ENCODE measurements at regions not wholly inside any gene's neighbourhood (a gene's known extent, or its start where the extent isn't known, plus 50 kb on each side); places are given as distances from the start of the nearest gene placed in this dataset.

- Histone ChIP-seq H3K4me1 (ENCODE audit: control insufficient read depth in 1 of 2, insufficient read depth in 2 of 2, low read length in 2 of 2) (peaks cover 0 to 22% of the 10 kb centered on the region in 2 experiments; a peak in 2 of 4 replicates), H4K20me1 (ENCODE audit: insufficient read depth) (no peaks in the 10 kb centered on the region), H3K9me3 (ENCODE audit: control insufficient read depth in 1 of 2, insufficient read depth in 1 of 2, low read depth in 1 of 2, low read length in 2 of 2) (no peaks in the 10 kb centered on the region), H3K4me3 (replicated peaks in 1 of 2; ENCODE audit: low read depth in 1 of 2, low read length in 2 of 2) (no peak overlapping the region), H3K36me3 (ENCODE audit: control insufficient read depth in 1 of 2, insufficient read depth in 2 of 2, low read length in 2 of 2) (no peaks in the 10 kb centered on the region), H2AFZ (ENCODE audit: low read depth, low read length, poor library complexity, severe bottlenecking) (no peak overlapping the region), H3K9me2 (ENCODE audit: insufficient read depth) (no peaks in the 10 kb centered on the region), H3K4me2 (ENCODE audit: low read length) (no peak overlapping the region), H3K79me2 (ENCODE audit: insufficient read depth, low read length) (no peaks in the 10 kb centered on the region), H3K27ac (ENCODE audit: low read depth, low read length) (no peak overlapping the region), H3K27me3 (ENCODE audit: insufficient read depth, low read length) (no peaks in the 10 kb centered on the region), H3K9ac (ENCODE audit: low read length) (no peak overlapping the region)
- CTCF ChIA-PET = no interaction called here
- BruUV-seq (replicated peaks) = no TSS peak
- TF ChIP-seq, protein P1, sequence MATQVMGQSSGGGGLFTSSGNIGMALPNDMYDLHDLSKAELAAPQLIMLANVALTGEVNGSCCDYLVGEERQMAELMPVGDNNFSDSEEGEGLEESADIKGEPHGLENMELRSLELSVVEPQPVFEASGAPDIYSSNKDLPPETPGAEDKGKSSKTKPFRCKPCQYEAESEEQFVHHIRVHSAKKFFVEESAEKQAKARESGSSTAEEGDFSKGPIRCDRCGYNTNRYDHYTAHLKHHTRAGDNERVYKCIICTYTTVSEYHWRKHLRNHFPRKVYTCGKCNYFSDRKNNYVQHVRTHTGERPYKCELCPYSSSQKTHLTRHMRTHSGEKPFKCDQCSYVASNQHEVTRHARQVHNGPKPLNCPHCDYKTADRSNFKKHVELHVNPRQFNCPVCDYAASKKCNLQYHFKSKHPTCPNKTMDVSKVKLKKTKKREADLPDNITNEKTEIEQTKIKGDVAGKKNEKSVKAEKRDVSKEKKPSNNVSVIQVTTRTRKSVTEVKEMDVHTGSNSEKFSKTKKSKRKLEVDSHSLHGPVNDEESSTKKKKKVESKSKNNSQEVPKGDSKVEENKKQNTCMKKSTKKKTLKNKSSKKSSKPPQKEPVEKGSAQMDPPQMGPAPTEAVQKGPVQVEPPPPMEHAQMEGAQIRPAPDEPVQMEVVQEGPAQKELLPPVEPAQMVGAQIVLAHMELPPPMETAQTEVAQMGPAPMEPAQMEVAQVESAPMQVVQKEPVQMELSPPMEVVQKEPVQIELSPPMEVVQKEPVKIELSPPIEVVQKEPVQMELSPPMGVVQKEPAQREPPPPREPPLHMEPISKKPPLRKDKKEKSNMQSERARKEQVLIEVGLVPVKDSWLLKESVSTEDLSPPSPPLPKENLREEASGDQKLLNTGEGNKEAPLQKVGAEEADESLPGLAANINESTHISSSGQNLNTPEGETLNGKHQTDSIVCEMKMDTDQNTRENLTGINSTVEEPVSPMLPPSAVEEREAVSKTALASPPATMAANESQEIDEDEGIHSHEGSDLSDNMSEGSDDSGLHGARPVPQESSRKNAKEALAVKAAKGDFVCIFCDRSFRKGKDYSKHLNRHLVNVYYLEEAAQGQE (IDR thresholded peaks at IDR 0.05; ENCODE audit: low read depth) = no peak
- TF ChIP-seq CEBPB (IDR thresholded peaks at IDR 0.05; ENCODE audit: low read depth) (no peak), EZH2 (IDR thresholded peaks at IDR 0.05) (no peak), EZH2phosphoT487 (IDR thresholded peaks at IDR 0.05; ENCODE audit: borderline replicate concordance) (no peak), POLR2A (IDR thresholded peaks at IDR 0.05; ENCODE audit: borderline replicate concordance, extremely low read depth, insufficient read depth, insufficient read length) (no peak), SRF (IDR thresholded peaks at IDR 0.05; ENCODE audit: low read depth) (no peak), SIN3A (IDR thresholded peaks at IDR 0.05; ENCODE audit: low read depth) (no peak), ZNF274 (IDR thresholded peaks at IDR 0.05; ENCODE audit: low read depth, low read length) (no peak), ZBTB33 (IDR thresholded peaks at IDR 0.05; ENCODE audit: extremely low read depth, insufficient replicate concordance, low read length) (no peak), JUND (IDR thresholded peaks at IDR 0.05) (no peak), POLR2AphosphoS5 (IDR thresholded peaks at IDR 0.05; ENCODE audit: low read depth, low read length) (no peak), SP1 (IDR thresholded peaks at IDR 0.05; ENCODE audit: low read depth) (no peak), ELF1 (IDR thresholded peaks at IDR 0.05; ENCODE audit: borderline replicate concordance, low read depth) (no peak), ZFX (IDR thresholded peaks at IDR 0.05) (no peak), TCF7L2 (IDR thresholded peaks at IDR 0.05; ENCODE audit: borderline replicate concordance, extremely low read depth, insufficient read depth, insufficient read length) (no peak), FOSL1 (IDR thresholded peaks at IDR 0.05; ENCODE audit: low read depth) (no peak)
- TF ChIP-seq, protein P2, sequence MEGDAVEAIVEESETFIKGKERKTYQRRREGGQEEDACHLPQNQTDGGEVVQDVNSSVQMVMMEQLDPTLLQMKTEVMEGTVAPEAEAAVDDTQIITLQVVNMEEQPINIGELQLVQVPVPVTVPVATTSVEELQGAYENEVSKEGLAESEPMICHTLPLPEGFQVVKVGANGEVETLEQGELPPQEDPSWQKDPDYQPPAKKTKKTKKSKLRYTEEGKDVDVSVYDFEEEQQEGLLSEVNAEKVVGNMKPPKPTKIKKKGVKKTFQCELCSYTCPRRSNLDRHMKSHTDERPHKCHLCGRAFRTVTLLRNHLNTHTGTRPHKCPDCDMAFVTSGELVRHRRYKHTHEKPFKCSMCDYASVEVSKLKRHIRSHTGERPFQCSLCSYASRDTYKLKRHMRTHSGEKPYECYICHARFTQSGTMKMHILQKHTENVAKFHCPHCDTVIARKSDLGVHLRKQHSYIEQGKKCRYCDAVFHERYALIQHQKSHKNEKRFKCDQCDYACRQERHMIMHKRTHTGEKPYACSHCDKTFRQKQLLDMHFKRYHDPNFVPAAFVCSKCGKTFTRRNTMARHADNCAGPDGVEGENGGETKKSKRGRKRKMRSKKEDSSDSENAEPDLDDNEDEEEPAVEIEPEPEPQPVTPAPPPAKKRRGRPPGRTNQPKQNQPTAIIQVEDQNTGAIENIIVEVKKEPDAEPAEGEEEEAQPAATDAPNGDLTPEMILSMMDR (IDR thresholded peaks at IDR 0.05 in 2 of 3, conservative IDR thresholded peaks at IDR 0.05 in 1 of 3; ENCODE audit: borderline replicate concordance in 1 of 3, insufficient read depth in 1 of 3, low read depth in 2 of 3, low read length in 2 of 3) = no peak
- TF ChIP-seq, protein P3, sequence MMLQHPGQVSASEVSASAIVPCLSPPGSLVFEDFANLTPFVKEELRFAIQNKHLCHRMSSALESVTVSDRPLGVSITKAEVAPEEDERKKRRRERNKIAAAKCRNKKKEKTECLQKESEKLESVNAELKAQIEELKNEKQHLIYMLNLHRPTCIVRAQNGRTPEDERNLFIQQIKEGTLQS (IDR thresholded peaks at IDR 0.05) = no peak
- RAD21 ChIA-PET (ENCODE audit: low non-redundant PET in 1 of 2, low total read pairs in 2 of 2, uncharacterized antibody in 2 of 2, unreplicated experiment in 2 of 2) = no interaction called here
- DNase-seq (ENCODE audit: low read depth, low spot score) = no peak
- POLR2A ChIA-PET = no interaction called here
- ATAC-seq = no peak
- intact Hi-C loops (cut with micrococcal nuclease) = no loop called here
These were observed 57.1 kb upstream of the GADD45A start for GRCh38 chr1:67627906-67628305.
